IPS-NIHi7 (cell line): ENCODE measurements at regions not wholly inside any gene's neighbourhood (a gene's known extent, or its start where the extent isn't known, plus 50 kb on each side); places are given as distances from the start of the nearest gene placed in this dataset.
"Not testable (repeated sequence)": the region's sequence is repeated elsewhere in the genome, so short reads cannot be mapped to it uniquely, and the experiment has no call there.

ENCODE experiments used
- DNase-seq: peaks from one replicate; pipeline ENCODE4 v3.0.0; 2012; ENCODE audit warnings: mixed read lengths; ENCODE audit errors: extremely low spot score

DNA sequence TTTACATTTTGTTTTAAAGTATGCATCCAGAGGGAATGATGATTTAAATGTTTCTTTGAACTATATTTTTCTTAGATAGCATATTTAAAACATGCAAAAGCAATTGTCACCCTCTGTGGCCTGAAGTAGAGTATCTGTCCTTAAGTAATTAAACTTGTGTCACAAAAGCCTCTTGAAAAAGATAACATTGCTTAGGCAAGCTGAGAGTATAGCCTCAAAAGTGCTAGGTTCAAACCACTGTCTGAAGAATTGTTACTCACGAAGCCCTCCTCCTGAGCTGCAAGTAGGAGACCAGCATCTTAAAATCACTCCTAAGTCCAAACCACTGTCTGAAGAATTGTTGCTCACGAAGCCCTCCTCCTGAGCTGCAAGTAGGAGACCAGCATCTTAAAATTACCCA is 378.0 kb upstream of the PRR16 start:
- no peak for DNase-seq

DNA sequence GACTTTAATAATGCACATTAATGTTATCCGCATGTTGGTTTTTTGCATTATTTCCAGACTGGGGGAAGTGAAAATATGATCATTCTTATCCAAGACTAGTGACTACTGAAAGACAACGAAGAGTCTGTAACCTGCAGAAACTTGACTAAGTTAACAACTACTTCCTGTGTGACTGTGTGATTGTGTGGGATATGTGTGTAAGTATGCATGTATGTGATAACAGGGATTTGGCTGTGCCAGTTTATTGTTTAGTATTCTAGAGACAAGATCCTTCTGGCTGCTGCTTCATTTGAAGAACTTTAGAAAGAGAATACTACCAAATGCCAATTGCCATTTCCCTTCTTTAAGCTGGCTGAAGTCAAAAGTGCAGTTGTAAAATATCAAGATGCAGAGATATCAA is 375.7 kb upstream of the PRR16 start:
- no peak for DNase-seq

DNA sequence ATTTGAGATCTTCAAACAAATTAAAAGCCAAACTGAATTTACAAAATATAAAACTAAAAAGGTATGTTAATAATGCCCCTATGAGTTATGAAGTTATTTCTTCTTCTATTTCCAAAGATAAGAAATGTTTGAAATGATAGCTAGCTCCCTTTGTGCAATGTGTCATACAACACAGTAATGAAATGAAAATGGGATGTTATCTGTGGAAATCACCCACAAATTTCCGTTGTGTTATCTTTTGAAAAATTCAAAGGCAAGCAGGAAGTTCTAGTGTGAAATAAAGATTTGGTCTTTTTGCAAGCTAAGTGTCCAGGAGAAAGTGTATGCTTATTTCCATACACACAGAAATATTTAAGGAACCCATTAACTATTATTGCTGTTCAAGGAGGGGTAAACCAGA is 375.3 kb upstream of the PRR16 start:
- DNase-seq = no peak

DNA sequence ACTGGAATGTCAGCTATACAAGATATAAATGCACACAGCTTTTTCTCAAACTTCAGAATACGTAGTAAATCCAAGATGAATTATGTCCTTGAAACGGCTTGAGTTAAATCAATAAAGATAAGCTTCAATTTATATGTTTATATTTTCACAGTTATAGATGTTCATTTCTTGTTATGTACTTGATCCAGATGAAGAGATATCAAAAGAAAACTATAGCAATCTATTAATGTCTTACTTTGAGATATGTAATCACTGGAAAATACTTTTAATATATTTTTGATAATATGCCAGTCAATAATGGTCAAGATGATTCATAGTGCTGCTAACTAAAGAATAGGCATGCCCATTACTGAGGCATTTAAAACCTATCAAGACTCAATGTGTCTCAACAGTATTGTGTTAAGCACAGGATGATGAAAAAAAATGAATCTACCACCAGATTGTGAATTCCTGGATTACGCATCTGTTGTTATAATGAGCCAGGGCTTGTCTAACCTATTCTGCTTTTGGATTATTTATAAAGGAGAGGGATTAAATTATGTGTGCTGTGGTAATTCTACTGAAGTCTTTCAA is 372.6 kb upstream of the PRR16 start:
- DNase-seq = no peak

DNA sequence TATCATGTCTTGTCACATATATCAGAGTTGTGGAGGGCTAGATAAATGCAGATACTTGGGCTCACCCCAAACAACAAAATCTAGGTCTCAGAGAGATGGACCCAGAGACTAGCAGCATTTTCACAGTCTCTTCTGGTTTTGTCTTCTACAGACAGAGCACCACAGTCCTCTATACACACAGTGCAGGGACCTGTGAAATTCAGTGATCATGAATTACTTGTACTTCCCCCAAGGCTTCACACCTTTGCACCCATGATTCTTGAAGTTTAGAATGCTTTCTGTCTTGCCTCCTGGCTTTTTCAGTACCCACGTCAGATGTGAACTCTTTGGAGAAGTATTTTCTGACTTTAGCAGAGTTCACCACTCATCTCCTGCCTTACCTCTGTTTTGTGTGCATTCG is 371.5 kb upstream of the PRR16 start:
- DNase-seq = no peak

DNA sequence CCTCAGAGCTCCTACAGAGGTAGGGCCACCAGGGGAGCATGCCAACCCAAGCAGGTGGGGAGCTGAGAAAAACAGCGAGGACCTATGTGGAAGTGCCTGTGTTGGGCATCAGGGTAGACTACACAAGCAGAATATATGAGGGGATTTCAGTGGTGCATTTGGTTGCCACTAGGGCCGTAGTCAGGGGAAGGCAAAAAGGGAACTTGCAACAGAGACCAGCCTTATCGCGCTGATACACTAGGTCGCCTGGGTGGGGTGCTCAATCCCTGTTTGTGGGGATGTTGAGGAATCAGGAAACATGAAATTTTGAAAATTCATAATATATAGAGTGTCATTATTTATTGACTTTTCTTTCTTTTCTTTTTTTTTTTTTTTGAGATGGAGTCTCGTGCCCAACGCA is 370.9 kb upstream of the PRR16 start:
- peak; percentile 14 for DNase-seq

DNA sequence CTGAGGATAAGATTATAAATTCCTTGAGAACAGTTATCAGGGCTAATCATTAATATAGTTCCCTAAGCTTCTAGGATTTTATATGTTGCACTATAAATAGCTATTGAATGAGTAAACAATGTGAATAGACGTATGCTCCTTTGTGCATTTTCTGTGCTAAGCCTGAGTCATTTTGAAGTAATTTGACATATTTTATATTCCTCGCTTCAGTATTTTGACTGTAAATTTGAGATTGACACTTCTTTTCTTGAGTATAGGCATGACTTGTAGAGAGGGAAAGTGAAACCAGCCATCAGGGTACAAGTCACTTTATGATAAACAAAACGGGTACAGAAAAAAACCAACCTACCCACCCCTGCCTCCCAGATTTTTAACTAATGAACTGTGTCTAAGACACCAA is 367.7 kb upstream of the PRR16 start:
- DNase-seq = no peak

DNA sequence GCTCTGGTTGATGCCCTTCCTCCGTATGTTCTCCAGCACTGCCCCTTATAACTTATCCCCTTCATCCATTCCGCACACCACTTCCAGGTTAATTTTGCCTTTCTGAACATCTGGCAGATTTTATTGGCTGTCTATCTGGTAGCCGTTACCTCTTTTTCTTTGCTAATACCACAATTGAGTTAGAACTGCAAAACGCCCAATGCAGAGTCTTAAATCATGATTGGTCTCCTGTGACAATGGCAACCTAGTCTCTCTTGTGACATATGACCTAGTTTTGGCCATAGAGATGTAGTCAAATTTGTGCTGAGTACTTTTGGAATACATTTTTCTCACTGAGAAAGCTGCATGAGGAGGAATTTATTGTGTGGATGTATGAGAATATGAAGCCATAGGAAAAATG is 365.7 kb upstream of the PRR16 start:
- no peak for DNase-seq

DNA sequence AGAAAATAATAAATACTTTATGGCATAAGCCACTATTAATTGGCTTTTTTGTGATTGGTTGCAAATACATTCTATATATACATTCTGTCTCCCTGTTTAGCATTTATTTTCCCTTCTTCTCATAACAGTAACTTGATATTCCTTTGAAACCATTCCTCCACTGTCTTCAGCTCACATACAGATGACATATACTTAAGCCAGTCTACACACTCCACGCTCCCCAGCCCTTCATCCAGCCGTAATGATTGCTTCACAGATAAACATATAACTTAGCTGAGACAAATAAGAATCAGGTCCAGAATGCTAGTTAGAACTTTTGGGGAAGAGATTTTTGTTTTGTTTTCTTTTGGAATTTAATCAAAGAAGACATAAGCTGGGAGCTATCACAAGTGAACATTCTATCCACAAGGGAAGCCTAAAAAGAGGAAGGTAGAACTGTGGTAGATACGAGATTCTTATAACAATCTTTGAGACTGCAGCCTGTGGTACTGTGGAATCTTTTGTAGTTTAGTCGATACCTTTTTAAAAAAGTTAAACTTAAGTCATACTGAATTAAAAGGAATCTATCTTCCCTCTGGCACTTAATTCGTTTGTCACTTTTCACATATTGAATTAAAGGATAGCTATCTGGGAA is 365.1 kb upstream of the PRR16 start:
- no peak for DNase-seq

DNA sequence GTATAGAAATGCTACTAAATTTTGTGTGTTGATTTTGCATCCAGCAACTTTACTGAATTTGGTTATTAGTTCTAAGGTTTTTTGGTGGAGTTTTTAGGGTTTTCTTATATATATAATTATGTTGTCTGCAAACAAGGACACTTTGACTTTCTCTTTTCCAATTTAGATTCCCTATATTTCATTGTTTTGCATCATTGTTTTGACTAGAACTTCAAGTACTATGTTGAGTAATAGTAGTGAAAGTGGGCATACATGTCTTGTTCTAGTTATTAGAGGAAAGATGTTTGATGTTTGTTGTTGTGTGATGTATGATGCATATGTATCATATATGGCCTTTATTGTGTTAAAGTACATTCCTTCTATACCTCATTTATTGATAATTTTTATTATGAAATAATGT is 362.3 kb upstream of the PRR16 start:
- DNase-seq = no peak

DNA sequence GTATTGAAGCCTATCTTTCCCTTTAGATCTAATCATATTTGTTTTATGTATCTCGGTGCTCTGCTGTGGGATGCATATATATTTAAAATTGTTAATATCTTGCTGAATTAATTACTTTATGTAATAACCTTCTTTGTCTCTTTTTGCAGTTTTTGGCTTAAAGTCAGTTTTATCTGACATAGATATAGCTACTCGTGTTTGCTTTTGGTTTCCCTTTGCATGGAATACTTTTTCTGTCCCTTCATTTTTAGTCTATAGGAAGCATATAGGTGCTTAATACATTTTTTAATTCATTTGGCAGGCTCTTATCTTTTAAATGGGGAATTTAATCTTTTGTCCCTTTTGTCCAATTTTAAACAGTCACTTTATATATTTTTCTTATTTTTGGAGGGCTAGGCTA is 360.6 kb upstream of the PRR16 start:
- no peak for DNase-seq

DNA sequence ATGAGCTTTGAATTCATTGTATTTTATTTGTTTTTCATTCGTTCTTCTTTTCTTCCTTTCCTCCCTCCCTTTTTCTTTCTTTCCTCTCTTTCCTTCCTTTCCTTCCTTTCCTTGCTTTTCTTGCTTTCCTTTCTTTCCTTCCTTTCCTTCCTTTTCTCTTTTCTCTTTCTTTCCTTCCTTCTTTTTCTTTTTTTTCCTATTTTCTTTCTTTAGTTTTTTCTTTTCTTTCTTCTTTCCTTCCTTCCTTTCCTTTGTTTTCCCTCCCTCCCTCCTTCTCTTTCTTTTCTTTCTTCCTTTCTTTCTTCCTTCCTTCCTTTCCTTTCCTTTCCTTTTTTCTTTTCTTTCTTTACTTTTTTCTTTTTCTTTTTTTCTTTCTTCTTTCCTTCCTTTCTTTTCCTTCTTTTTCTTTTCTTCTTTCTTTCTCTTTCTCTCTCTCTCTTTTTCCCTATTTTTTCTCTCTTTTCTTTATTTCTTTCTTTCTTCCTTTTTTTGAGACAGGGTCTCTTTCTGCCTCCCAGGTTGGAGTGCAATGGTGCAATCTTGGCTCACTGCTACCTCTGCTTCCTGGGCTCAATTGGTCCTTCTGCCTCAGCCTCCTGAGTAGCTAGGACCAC is 357.1 kb upstream of the PRR16 start:
- DNase-seq = no peak

DNA sequence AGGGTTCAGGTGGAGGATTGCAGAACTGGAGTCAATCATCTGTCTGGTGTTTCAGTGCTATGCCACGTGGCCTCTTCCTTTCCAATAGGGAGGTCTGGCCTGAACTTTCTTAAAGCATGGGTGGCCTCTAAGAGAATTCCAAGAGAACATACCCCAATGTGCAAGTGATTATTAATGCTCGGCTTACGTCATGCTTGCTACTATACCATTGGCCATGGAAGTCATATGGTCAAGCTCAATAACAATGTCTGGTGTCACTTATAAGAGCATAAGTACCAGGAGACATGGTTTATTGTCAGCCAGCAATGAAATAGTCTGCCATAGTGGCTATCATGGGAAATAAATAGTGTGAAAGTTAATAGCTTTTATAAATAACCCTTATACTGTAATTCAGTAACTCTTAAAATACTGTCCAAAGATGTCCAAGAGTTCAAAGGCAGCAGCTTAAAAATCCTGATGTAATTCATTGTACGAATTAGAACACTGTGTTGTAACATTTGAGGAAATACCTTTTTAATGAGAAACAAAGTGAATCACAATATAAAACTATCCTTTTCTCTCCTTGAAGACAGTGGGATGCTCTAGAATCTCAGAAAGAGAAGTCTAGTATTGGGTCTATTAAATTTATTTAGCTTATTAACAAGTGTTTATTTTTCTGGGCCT is 355.4 kb upstream of the PRR16 start:
- no peak for DNase-seq

DNA sequence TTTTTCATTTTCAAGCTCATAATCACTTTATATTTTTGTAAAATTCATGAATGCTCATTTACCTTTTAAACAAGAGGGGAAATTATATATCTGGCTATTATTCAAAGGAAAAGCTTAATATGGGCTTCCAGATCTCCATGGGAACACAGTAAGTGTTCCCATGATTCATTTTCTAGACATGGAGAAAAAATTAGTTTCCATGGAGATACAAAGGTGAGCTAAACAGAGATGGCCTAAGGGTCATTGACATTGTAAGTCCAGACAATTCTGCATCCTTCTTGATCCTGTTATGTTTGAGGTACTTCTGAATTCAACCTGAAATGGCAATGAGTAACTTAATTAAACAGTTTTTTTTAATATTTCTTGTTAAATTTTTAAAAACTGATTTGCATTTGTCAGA is 341.4 kb upstream of the PRR16 start:
- no peak for DNase-seq

DNA sequence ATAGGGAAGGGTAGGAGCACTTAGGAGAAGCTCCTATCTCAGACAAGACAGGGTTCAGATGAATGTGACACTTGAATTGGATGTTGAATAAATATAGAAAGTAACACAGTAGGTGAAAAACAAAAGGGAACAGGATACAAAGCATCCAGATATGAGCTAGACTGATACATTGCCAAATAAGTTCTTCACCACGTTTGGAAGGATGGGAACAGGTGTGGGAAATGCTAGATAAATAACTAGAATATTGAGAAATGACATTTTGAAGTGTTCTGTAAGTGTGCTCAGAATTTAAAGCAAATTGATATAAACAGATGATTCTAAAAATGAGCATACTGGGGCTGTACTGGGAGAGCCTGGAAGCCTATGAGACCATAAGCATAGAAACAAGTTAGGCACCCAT is 340.1 kb upstream of the PRR16 start:
- DNase-seq = no peak

DNA sequence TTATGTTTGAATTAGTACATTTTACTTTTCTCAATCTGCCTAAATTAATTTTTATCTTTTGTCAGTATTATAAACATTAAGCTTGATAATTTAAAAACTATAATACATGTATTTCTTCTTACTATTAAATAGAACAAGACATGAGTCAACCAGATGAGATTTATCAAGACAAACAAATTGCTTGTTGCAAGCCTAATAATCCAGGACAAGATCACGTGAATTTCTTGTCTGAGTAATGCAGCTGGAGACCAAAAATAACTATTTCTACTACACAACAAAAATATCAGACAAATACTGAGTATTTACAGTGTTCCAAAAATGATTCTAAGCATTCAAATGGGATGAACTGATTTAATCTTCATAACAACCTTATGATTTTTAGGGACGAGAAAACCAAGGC is 339.1 kb upstream of the PRR16 start:
- no peak for DNase-seq

DNA sequence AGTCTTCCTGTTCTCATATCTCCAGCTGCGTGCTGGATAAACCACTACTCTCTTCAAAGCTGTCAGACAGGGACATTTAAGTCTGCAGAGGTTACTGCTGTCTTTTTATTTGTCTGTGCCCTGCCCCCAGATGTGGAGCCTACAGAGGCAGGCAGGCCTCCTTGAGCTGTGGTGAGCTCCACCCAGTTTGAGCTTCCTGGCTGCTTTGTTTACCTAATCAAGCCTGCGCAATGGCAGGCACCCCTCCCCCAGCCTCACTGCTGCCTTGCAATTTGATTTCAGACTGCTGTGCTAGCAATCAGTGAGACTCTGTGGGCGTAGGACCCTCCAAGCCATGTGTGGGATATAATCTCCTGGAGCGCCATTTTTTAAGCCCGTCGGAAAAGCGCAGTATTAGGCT is 331.8 kb upstream of the PRR16 start:
- DNase-seq = not testable (repeated sequence)

DNA sequence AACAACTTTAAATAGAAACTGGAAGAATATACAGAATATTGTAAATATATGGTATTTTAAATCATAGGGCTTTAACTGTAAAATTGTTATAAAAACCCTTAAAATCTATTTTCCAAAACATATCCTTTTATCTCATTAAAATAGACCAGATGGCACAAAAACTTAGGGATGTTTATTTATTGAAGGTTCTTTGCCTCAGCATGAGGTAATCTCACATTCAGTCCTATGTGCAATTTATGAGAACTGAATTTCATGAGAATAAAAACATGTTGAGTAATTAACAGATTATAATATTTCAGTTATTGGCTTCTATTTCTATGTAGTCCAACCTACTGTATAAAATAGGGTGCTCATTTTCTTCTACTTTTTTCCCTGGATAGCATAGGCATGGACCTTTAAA is 329.2 kb upstream of the PRR16 start:
- no peak for DNase-seq

DNA sequence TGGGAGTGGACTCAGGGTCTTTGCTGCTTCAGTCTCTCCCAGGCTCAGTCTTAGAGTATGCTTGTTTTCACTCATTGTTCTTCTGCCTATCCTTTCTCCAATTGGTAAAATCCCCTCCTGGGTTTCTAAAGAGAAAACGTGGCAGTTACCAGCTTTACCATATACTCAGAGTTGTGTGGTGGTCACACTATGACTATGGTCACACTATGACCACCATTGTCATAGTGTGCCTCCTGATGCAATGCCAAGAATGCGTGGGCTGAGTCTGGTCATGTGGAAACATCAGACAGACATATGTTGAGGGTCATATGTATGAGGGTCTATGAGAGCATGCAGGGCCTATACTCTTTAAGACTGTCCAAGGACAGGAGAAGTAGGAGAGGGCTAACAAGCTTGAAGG is 326.5 kb upstream of the PRR16 start:
- DNase-seq = no peak

DNA sequence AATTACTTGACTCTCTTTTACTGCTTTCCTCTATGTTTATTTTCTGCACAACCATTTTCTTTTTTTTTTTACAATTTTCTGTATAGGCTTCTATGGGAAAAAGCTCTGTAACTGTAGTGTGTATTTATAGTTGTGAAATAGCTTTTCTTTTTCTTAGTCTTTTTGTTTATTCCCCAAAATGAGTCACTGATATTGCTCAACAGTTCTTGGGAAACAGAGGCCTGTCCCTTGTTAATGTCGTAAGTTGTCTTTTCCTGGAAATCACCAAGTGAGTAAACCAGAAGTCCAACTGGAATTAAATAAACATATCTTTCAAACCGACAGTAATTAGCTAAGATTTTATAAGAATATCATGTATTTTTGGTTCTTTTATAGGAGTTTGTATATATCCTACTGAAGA is 325.1 kb upstream of the PRR16 start:
- DNase-seq = no peak

DNA sequence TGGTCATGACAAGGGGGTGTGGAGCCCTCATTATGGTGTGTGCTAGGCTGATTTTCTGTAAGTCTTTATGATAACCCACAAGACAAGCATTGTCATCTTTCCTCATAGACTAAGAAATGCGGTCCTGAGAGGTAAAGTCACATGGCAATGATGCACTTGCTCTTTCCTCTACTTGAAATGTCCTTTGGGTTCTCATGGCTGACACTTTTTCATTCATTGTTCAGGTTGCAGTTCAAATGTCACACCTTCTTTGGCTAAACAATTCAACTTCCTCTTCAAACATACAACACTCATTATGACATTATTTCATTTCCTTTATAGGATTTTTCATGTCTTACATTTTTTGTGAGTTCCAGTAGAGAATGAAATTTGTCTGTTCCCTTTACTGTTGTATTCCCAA is 323.6 kb upstream of the PRR16 start:
- DNase-seq = no peak

DNA sequence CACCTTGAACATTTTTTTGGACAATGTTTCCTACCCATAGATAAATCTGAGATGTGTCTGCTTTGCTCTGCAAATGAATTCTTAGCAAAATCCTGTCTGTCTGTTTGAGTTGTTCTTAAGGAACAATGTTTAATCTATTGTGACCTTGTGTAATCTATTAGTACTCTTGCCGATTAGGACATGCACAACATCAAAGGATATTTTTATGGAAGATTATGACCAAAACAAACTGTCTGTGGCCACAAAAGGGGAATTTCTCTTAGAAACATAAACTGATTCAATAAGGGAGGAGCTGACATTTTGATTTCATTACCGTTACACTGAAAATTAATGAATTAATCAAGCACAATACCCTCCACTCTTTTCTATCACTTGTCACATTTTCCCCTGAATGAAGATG is 323.0 kb upstream of the PRR16 start:
- DNase-seq = no peak

DNA sequence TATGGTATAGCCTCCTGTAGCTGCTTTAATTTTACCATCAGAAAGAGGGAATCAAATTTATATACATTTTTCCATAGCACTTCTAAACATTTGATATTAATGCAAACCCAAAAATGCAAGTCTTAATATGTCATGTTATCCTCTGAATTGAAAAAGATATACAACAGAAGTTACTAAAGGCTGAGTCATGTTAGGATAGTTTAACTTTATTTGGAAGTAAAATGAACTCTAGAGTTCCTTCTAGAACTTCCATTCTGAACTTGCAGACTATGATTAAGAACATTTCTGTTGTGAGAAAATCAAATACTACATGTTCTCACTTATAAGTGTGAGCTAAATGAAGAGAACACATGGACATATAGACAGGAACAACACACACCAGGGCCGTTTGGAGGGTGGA is 317.3 kb upstream of the PRR16 start:
- DNase-seq = no peak
